HepG2 (cell line): ENCODE measurements at regions not wholly inside any gene's neighbourhood (a gene's known extent, or its start where the extent isn't known, plus 50 kb on each side); places are given as distances from the start of the nearest gene placed in this dataset.

ENCODE experiments used
- ATAC-seq: fragments of 200-7000 bp; cut with Tn5 transposase; 3 replicates; pipeline ENCODE4 v1.9.1; 2020; ENCODE audit warnings: mild to moderate bottlenecking, moderate library complexity
- BruUV-seq: library from RNA; stranded (reverse); fragments of 400-500 nt; replicated peaks from 2 replicates; lab custom pipeline; 2021; lab: Mats Ljungman, UMichigan
- CTCF ChIA-PET: fragments of 300-600 bp; formaldehyde crosslinking; extraction: SDS; loops from one replicate; lab custom pipeline; 2021; ENCODE audit warnings: low total read pairs, inconsistent platforms, low intra/inter-chr PET ratio; lab: Yijun Ruan, JAX
- POLR2A ChIA-PET: fragments of 350-600 bp; sonication (Branson Sonifier 250); formaldehyde crosslinking; loops from one replicate; lab custom pipeline; 2020; ENCODE audit warnings: antibody characterized with exemption, inconsistent platforms; lab: Yijun Ruan, JAX
- DNase-seq: peaks from one replicate; pipeline ENCODE4 v3.0.0-alpha.2; 2015; ENCODE audit warnings: low spot score
- FAIRE-seq: peaks from 3 replicates; lab custom pipeline; 2011; peaks lifted over from hg19 to GRCh38; lab: Jason Lieb, UNC
- H2AFZ ChIP-seq: one replicate; pipeline ENCODE4 v1.6.1; 2011; ENCODE audit warnings: low read length, inconsistent platforms
- H3K27ac ChIP-seq: fragments of 300-600 bp; 3 replicates; pipeline ENCODE4 v1.8.0; 2011; ENCODE audit warnings: mixed run types, mild to moderate bottlenecking, mixed read lengths, low read length, inconsistent platforms; ENCODE audit not compliant: insufficient read depth; ENCODE audit errors: extremely low read length
- H3K27me3 ChIP-seq, 2 experiments: fragments of 200-600 bp in 1 of 2; 2 replicates in 1 of 2; 3 replicates in 1 of 2; pipeline versions ENCODE4 v1.6.0 to v1.8.0; 2011; ENCODE audit warnings: low read length in 2 of 2, mild to moderate bottlenecking in 2 of 2, moderate library complexity in 2 of 2, inconsistent platforms in 1 of 2; ENCODE audit not compliant: insufficient read depth in 2 of 2, control insufficient read depth in 1 of 2
- H3K36me3 ChIP-seq, 2 experiments: fragments of 200-600 bp in 1 of 2; replicated peaks in 1 of 2; 2 replicates in 1 of 2; 3 replicates in 1 of 2; pipeline versions ENCODE4 v1.5.1 to v1.8.0; 2011; ENCODE audit warnings: low read length in 2 of 2, inconsistent platforms in 1 of 2; ENCODE audit not compliant: insufficient read depth in 2 of 2, control insufficient read depth in 1 of 2
- H3K4me1 ChIP-seq: 2 replicates; pipeline ENCODE4 v1.5.1; 2012; ENCODE audit warnings: low read length, inconsistent platforms; ENCODE audit not compliant: insufficient read depth
- H3K4me2 ChIP-seq: 2 replicates; pipeline ENCODE4 v1.6.0; 2011; ENCODE audit warnings: low read depth, low read length, inconsistent platforms
- H3K4me3 ChIP-seq, 3 experiments: fragments of 200-600 bp in 1 of 3; sonication (generic), shearing (Covaris generic) in 1 of 3; replicated peaks in 1 of 3; 2 replicates each; pipeline ENCODE4 v1.5.1; 2011 to 2016; ENCODE audit warnings: low read length in 3 of 3, inconsistent platforms in 2 of 3, low read depth in 2 of 3, mild to moderate bottlenecking in 2 of 3, control low read depth in 1 of 3, mixed read lengths in 1 of 3; ENCODE audit not compliant: insufficient read depth in 1 of 3
- H3K79me2 ChIP-seq: one replicate; pipeline ENCODE4 v1.6.1; 2011; ENCODE audit warnings: low read length, inconsistent platforms; ENCODE audit not compliant: insufficient read depth
- H3K9ac ChIP-seq: 2 replicates; pipeline ENCODE4 v1.6.0; 2011; ENCODE audit warnings: mild to moderate bottlenecking, low read depth, low read length, inconsistent platforms; ENCODE audit not compliant: insufficient read depth
- H3K9me3 ChIP-seq: 2 replicates; pipeline ENCODE4 v1.5.1; 2012; ENCODE audit warnings: mild to moderate bottlenecking, low read length
- H4K20me1 ChIP-seq: 2 replicates; pipeline ENCODE4 v1.6.0; 2011; ENCODE audit warnings: inconsistent platforms, mild to moderate bottlenecking, low read length, moderate library complexity; ENCODE audit not compliant: insufficient read depth
- ATF7 ChIP-seq, 2 experiments: fragments of 450-650 bp in 1 of 2; sonication (generic) in 1 of 2; formaldehyde crosslinking in 1 of 2; IDR thresholded peaks; 2 replicates each; pipeline versions ENCODE4 v1.4.0 to v1.6.1; 2016 to 2020; ENCODE audit warnings: antibody characterized with exemption in 1 of 2, mild to moderate bottlenecking in 1 of 2, missing genetic modification reagents in 1 of 2
- CHCHD3 ChIP-seq: sonication (generic); formaldehyde crosslinking; IDR thresholded peaks from 2 replicates; pipeline ENCODE4 v1.8.0; 2022; ENCODE audit warnings: mild to moderate bottlenecking, missing genetic modification reagents, moderate library complexity
- ETV6 ChIP-seq: sonication (generic); formaldehyde crosslinking; conservative IDR thresholded peaks from 2 replicates; pipeline ENCODE4 v1.4.0; 2020; ENCODE audit warnings: missing genetic modification reagents
- FOSL2 ChIP-seq: sonication (generic); formaldehyde crosslinking; IDR thresholded peaks from 2 replicates; pipeline ENCODE4 v1.4.0; 2020; ENCODE audit warnings: missing genetic modification reagents
- FOXJ3 ChIP-seq: sonication (generic); formaldehyde crosslinking; IDR thresholded peaks from 2 replicates; pipeline ENCODE4 v1.4.0; 2020; ENCODE audit warnings: missing genetic modification reagents, mild to moderate bottlenecking, borderline replicate concordance
- HNF4G ChIP-seq, 2 experiments: sonication (generic) in 1 of 2; formaldehyde crosslinking in 1 of 2; IDR thresholded peaks; 2 replicates each; pipeline versions ENCODE4 v1.4.0 to v1.6.1; 2011 to 2020; ENCODE audit warnings: borderline replicate concordance in 2 of 2, low read depth in 2 of 2, mild to moderate bottlenecking in 2 of 2, low read length in 1 of 2, missing genetic modification reagents in 1 of 2, moderate library complexity in 1 of 2
- HOXA9 ChIP-seq: sonication (generic); formaldehyde crosslinking; IDR thresholded peaks from 2 replicates; pipeline ENCODE4 v1.8.1; 2022; ENCODE audit warnings: missing genetic modification reagents, mild to moderate bottlenecking, moderate library complexity, borderline replicate concordance
- KMT2A ChIP-seq: sonication (generic); formaldehyde crosslinking; IDR thresholded peaks from 2 replicates; pipeline ENCODE4 v1.4.0; 2020; ENCODE audit warnings: missing genetic modification reagents
- MEF2D ChIP-seq: sonication (generic); formaldehyde crosslinking; IDR thresholded peaks from 2 replicates; pipeline ENCODE4 v1.5.1; 2020; ENCODE audit warnings: mild to moderate bottlenecking, missing genetic modification reagents
- MYC ChIP-seq: sonication (generic); formaldehyde crosslinking; IDR thresholded peaks from 2 replicates; pipeline ENCODE4 v1.9.0; 2021; ENCODE audit warnings: missing genetic modification reagents, borderline replicate concordance
- PITX1 ChIP-seq: sonication (generic); formaldehyde crosslinking; IDR thresholded peaks from 2 replicates; pipeline ENCODE4 v1.5.1; 2020; ENCODE audit warnings: mild to moderate bottlenecking, missing genetic modification reagents
- RARG ChIP-seq: sonication (generic); formaldehyde crosslinking; IDR thresholded peaks from 2 replicates; pipeline ENCODE4 v1.4.0; 2020; ENCODE audit warnings: low read depth, mild to moderate bottlenecking, missing genetic modification reagents
- SP140L ChIP-seq: sonication (generic); formaldehyde crosslinking; IDR thresholded peaks from 2 replicates; pipeline ENCODE4 v1.4.0; 2020; ENCODE audit warnings: missing genetic modification reagents, borderline replicate concordance
- ZNF101 ChIP-seq: sonication (generic); formaldehyde crosslinking; IDR thresholded peaks from 2 replicates; pipeline ENCODE4 v1.4.0; 2020; ENCODE audit warnings: mild to moderate bottlenecking, low read depth, missing genetic modification reagents, borderline replicate concordance
- ZNF264 ChIP-seq: sonication (generic); formaldehyde crosslinking; IDR thresholded peaks from 2 replicates; pipeline ENCODE4 v1.4.0; 2020; ENCODE audit warnings: missing genetic modification reagents
- ZNF296 ChIP-seq: sonication (generic); formaldehyde crosslinking; conservative IDR thresholded peaks from 2 replicates; pipeline ENCODE4 v1.5.0; 2020; ENCODE audit warnings: mild to moderate bottlenecking, missing genetic modification reagents
- ZNF816 ChIP-seq: sonication (generic); formaldehyde crosslinking; IDR thresholded peaks from 2 replicates; pipeline ENCODE4 v1.8.0; 2022; ENCODE audit warnings: missing genetic modification reagents, mild to moderate bottlenecking, borderline replicate concordance
- WGBS: methylation state at CpG from one replicate; pipeline ENCODE4 v1.1.6; 2017; ENCODE audit warnings: low lambda C conversion rate; 5-methylcytosine and 5-hydroxymethylcytosine counted together
- in situ Hi-C: cut with HindIII; loops from 2 replicates; pipeline ENCODE4 v1.10.0; 2017; ENCODE audit warnings: low pct_unique_long_range_greater_than_20kb; ENCODE audit not compliant: extremely low pct_ligation_motif_present
- intact Hi-C: fragments of 100-400 bp; cut with micrococcal nuclease; formaldehyde crosslinking; loops from one replicate; pipeline ENCODE4 v1.10.0; 2022; ENCODE audit not compliant: unreplicated experiment
- TF ChIP-seq, protein P1 (sequence below): sonication (generic); formaldehyde crosslinking; IDR thresholded peaks from 2 replicates; pipeline ENCODE4 v1.9.0; 2022; ENCODE audit warnings: missing genetic modification reagents, mild to moderate bottlenecking, borderline replicate concordance
- TF ChIP-seq, protein P2 (sequence below): sonication (generic); formaldehyde crosslinking; IDR thresholded peaks from 2 replicates; pipeline ENCODE4 v1.5.0; 2020; ENCODE audit warnings: missing genetic modification reagents
- TF ChIP-seq, protein P3 (sequence below): sonication (generic); formaldehyde crosslinking; IDR thresholded peaks from 2 replicates; pipeline ENCODE4 v1.4.0; 2020; ENCODE audit warnings: mild to moderate bottlenecking, missing genetic modification reagents

DNA sequence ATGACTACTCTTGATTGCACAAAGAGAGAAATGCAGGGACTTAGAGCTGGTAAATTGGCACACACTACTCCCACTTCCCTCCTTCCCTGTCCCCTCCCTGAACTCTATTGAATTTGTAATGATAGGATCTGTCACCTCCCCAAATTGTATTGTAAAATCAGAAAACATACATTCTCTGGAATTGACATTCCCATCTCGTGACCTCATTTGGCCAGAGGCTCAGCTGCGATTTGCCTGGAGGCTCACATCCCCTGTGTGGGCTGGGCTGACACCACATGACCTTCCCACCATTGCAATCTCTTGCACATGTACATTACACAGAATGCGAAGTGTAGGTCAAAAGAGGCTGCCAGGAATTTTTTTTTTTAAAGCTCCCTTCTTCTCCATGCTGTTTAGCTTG is 172.1 kb downstream of the MID1IP1 start:
- ChIA-PET CTCF (no interaction called here), POLR2A (interaction anchor here (0.6 to 1.0 kb wide), 2 partner anchors 9 to 80 kb away, joined by 3 to 4 read pairs; no protein-coding TSS in a partner anchor)
- no peaks in the 10 kb centered on the region for H3K27me3 ChIP-seq
- H4K20me1 ChIP-seq = no peaks in the 10 kb centered on the region
- no peak overlapping the region for H3K4me2 ChIP-seq
- no peak overlapping the region for H3K4me3 ChIP-seq
- TF ChIP-seq FOSL2 (CRISPR knock-in tag) (no peak), HNF4G (IDR thresholded peaks at IDR 0.05; ENCODE audit: borderline replicate concordance, low read depth, low read length) (no peak), HNF4G (CRISPR knock-in tag; IDR thresholded peaks at IDR 0.05; ENCODE audit: borderline replicate concordance, low read depth) (no peak), ZNF101 (no peak), CHCHD3 (CRISPR knock-in tag) (no peak), KMT2A (CRISPR knock-in tag) (no peak), ZNF816 (CRISPR knock-in tag) (no peak), RARG (CRISPR knock-in tag) (no peak), PITX1 (no peak), ATF7 (IDR thresholded peaks at IDR 0.05) (no peak), ATF7 (CRISPR knock-in tag; IDR thresholded peaks at IDR 0.05) (no peak), ZNF296 (CRISPR knock-in tag) (no peak), MYC (CRISPR knock-in tag) (no peak), HOXA9 (no peak), ZNF264 (no peak), SP140L (CRISPR knock-in tag) (no peak), FOXJ3 (no peak), MEF2D (CRISPR knock-in tag) (no peak), ETV6 (CRISPR knock-in tag) (no peak)
- TF ChIP-seq, protein P1, sequence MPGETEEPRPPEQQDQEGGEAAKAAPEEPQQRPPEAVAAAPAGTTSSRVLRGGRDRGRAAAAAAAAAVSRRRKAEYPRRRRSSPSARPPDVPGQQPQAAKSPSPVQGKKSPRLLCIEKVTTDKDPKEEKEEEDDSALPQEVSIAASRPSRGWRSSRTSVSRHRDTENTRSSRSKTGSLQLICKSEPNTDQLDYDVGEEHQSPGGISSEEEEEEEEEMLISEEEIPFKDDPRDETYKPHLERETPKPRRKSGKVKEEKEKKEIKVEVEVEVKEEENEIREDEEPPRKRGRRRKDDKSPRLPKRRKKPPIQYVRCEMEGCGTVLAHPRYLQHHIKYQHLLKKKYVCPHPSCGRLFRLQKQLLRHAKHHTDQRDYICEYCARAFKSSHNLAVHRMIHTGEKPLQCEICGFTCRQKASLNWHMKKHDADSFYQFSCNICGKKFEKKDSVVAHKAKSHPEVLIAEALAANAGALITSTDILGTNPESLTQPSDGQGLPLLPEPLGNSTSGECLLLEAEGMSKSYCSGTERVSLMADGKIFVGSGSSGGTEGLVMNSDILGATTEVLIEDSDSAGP = no peak
- TF ChIP-seq, protein P2, sequence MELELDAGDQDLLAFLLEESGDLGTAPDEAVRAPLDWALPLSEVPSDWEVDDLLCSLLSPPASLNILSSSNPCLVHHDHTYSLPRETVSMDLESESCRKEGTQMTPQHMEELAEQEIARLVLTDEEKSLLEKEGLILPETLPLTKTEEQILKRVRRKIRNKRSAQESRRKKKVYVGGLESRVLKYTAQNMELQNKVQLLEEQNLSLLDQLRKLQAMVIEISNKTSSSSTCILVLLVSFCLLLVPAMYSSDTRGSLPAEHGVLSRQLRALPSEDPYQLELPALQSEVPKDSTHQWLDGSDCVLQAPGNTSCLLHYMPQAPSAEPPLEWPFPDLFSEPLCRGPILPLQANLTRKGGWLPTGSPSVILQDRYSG (CRISPR knock-in tag) = no peak
- TF ChIP-seq, protein P3, sequence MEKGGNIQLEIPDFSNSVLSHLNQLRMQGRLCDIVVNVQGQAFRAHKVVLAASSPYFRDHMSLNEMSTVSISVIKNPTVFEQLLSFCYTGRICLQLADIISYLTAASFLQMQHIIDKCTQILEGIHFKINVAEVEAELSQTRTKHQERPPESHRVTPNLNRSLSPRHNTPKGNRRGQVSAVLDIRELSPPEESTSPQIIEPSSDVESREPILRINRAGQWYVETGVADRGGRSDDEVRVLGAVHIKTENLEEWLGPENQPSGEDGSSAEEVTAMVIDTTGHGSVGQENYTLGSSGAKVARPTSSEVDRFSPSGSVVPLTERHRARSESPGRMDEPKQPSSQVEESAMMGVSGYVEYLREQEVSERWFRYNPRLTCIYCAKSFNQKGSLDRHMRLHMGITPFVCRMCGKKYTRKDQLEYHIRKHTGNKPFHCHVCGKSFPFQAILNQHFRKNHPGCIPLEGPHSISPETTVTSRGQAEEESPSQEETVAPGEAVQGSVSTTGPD (CRISPR knock-in tag) = no peak
- no peaks in the 10 kb centered on the region for H3K79me2 ChIP-seq
- no TSS peak for BruUV-seq
- ATAC-seq = no peak
- FAIRE-seq = no peak
- H3K9ac ChIP-seq = no peak overlapping the region
- intact Hi-C loops = no loop called here
- H3K4me1 ChIP-seq = no peaks in the 10 kb centered on the region
- in situ Hi-C loops = no loop called here
- H3K27ac ChIP-seq = no peak overlapping the region
- no peak overlapping the region for H2AFZ ChIP-seq
- no peaks in the 10 kb centered on the region for H3K9me3 ChIP-seq
- no peak for DNase-seq
- no peaks in the 10 kb centered on the region for H3K36me3 ChIP-seq
- 0% methylated on average over 3 of the region's 3 CpGs for WGBS
